ENCODE measurements at regions not wholly inside any gene's neighbourhood (a gene's known extent, or its start where the extent isn't known, plus 50 kb on each side); places are given as distances from the start of the nearest gene placed in this dataset.

GRCh38 chr1:26626994-26627393, 68.8 kb upstream of the ARID1A start:
- H3K18ac ChIP-seq (ENCODE audit: extremely low read depth, low read length): no peak overlapping the region
- TF ChIP-seq, protein P1, sequence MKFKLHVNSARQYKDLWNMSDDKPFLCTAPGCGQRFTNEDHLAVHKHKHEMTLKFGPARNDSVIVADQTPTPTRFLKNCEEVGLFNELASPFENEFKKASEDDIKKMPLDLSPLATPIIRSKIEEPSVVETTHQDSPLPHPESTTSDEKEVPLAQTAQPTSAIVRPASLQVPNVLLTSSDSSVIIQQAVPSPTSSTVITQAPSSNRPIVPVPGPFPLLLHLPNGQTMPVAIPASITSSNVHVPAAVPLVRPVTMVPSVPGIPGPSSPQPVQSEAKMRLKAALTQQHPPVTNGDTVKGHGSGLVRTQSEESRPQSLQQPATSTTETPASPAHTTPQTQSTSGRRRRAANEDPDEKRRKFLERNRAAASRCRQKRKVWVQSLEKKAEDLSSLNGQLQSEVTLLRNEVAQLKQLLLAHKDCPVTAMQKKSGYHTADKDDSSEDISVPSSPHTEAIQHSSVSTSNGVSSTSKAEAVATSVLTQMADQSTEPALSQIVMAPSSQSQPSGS (IDR thresholded peaks at IDR 0.05; ENCODE audit: low read length): no peak
- TF ChIP-seq, protein P2, sequence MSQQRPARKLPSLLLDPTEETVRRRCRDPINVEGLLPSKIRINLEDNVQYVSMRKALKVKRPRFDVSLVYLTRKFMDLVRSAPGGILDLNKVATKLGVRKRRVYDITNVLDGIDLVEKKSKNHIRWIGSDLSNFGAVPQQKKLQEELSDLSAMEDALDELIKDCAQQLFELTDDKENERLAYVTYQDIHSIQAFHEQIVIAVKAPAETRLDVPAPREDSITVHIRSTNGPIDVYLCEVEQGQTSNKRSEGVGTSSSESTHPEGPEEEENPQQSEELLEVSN (IDR thresholded peaks at IDR 0.05): no peak
- no peak for TF ChIP-seq CBX8 (IDR thresholded peaks at IDR 0.05; ENCODE audit: borderline replicate concordance, low read depth, low read length)
- TF ChIP-seq RBBP5 (IDR thresholded peaks at IDR 0.05; ENCODE audit: borderline replicate concordance, low read depth, low read length): no peak
- no peak for TF ChIP-seq KDM4A (IDR thresholded peaks at IDR 0.05; ENCODE audit: low read depth, low read length, severe bottlenecking)
- TF ChIP-seq CHD2 (IDR thresholded peaks at IDR 0.05; ENCODE audit: low read length): no peak
- no peak for TF ChIP-seq CTCF (IDR thresholded peaks at IDR 0.05; ENCODE audit: control extremely low read depth in 1 of 3, insufficient read depth in 1 of 3, low read depth in 1 of 3, low read length in 3 of 3)
- TF ChIP-seq TBP (IDR thresholded peaks at IDR 0.05; ENCODE audit: low read depth, low read length): no peak
- TF ChIP-seq SP4 (IDR thresholded peaks at IDR 0.05; ENCODE audit: low read length): no peak
- no peak for TF ChIP-seq POU5F1 (IDR thresholded peaks at IDR 0.05; ENCODE audit: low read depth, low read length)

More at GRCh38 chr1:26626994-26627393, 68.8 kb upstream of the ARID1A start:
- Histone ChIP-seq H3K23ac (ENCODE audit: insufficient read length) (no peak overlapping the region), H3K14ac (ENCODE audit: insufficient read length) (no peak overlapping the region), H3K9me3 (ENCODE audit: insufficient read depth in 2 of 2, low read depth in 1 of 2, low read length in 1 of 2) (no peaks in the 10 kb centered on the region), H3K4me1 (replicated peaks in 1 of 4; ENCODE audit: control insufficient read depth in 3 of 4, insufficient read depth in 4 of 4, low read length in 3 of 4) (no peaks in the 10 kb centered on the region), H2AK5ac (ENCODE audit: low read depth, low read length) (no peak overlapping the region), H3K79me2 (ENCODE audit: control insufficient read depth in 1 of 2, insufficient read depth in 2 of 2, low read length in 2 of 2) (no peaks in the 10 kb centered on the region), H2BK120ac (replicated peaks; ENCODE audit: low read depth, low read length) (no peak overlapping the region), H3K56ac (replicated peaks; ENCODE audit: insufficient read length, low read depth, low read length) (no peak overlapping the region), H2BK15ac (ENCODE audit: low read length) (no peak overlapping the region), H4K5ac (ENCODE audit: insufficient read length, low read depth, low read length) (no peak overlapping the region), H3K4ac (replicated peaks; ENCODE audit: insufficient read length, low read depth, low read length) (no peak overlapping the region), H2AFZ (ENCODE audit: low read length) (no peak overlapping the region), H3K79me1 (ENCODE audit: low read depth, low read length) (no peaks in the 10 kb centered on the region), H3K27ac (ENCODE audit: low read depth, low read length) (no peak overlapping the region), H3K4me3 (ENCODE audit: extremely low read depth in 1 of 4, insufficient read depth in 2 of 4, low read depth in 3 of 4, low read length in 4 of 4) (no peak overlapping the region), H4K20me1 (replicated peaks in 1 of 2; ENCODE audit: control insufficient read depth in 1 of 2, insufficient read depth in 2 of 2, low read length in 2 of 2) (no peaks in the 10 kb centered on the region), H2BK12ac (ENCODE audit: low read depth, low read length) (no peak overlapping the region), H4K91ac (replicated peaks; ENCODE audit: insufficient read length, low read length) (no peak overlapping the region), H4K8ac (ENCODE audit: extremely low read depth, insufficient read depth, low read length) (no peak overlapping the region), H3K9ac (replicated peaks in 1 of 4; ENCODE audit: extremely low read depth in 1 of 4, low read depth in 3 of 4, low read length in 3 of 4) (no peak overlapping the region), H3K27me3 (replicated peaks in 1 of 4; ENCODE audit: control insufficient read depth in 3 of 4, extremely low read depth in 1 of 4, insufficient read depth in 3 of 4, low read length in 3 of 4) (no peaks in the 10 kb centered on the region; a peak in 1 of 7 replicates), H2BK5ac (ENCODE audit: low read depth, low read length) (no peak overlapping the region), H3K36me3 (ENCODE audit: control insufficient read depth in 2 of 4, insufficient read depth in 4 of 4, low read length in 3 of 4) (no peaks in the 10 kb centered on the region), H3K4me2 (ENCODE audit: insufficient read depth in 1 of 2, low read depth in 2 of 2, low read length in 2 of 2) (no peak overlapping the region), H3K23me2 (ENCODE audit: low read depth, low read length) (no peaks in the 10 kb centered on the region), H2BK20ac (ENCODE audit: low read length) (no peak overlapping the region)
- CTCF ChIA-PET (ENCODE audit: partially characterized antibody): interaction anchor here (0.6 kb wide), 1 partner anchor 9 kb away, joined by 3 read pairs; no protein-coding TSS in a partner anchor
- DNase-seq (ENCODE audit: low read depth in 1 of 2, low spot score in 2 of 2) (no peak), FAIRE-seq (no peak)
- 80% methylated on average over 1 of the region's 1 CpG; no CpG with 5 or more reads in 1 of the 2 experiments for WGBS, 2 experiments (ENCODE audit: extremely low coverage in 1 of 2, insufficient coverage in 1 of 2, insufficient read length in 1 of 2, insufficient replicate concordance in 2 of 2, low coverage in 1 of 2, low lambda C conversion rate in 2 of 2, missing lambda C conversion rate in 1 of 2)
- POLR2A ChIA-PET (ENCODE audit: partially characterized antibody): no interaction called here

All from H1 (cell line).